ENCODE measurements at regions not wholly inside any gene's neighbourhood (a gene's known extent, or its start where the extent isn't known, plus 50 kb on each side); places are given as distances from the start of the nearest gene placed in this dataset.

GRCh38 chr7:119935418-119936025 lies 337.5 kb upstream of the KCND2 start:
- TF ChIP-seq POLR2AphosphoS5 (IDR thresholded peaks at IDR 0.05; ENCODE audit: borderline replicate concordance, low read depth, low read length) (no peak), EZH2 (IDR thresholded peaks at IDR 0.05) (no peak), FOXP2 (optimal IDR thresholded peaks at IDR 0.05; ENCODE audit: control extremely low read depth, extremely low read length, insufficient read depth) (no peak)
